Adrenal gland (tissue), 9 donors: ENCODE measurements at regions not wholly inside any gene's neighbourhood (a gene's known extent, or its start where the extent isn't known, plus 50 kb on each side); places are given as distances from the start of the nearest gene placed in this dataset.
"Not testable (repeated sequence)": the region's sequence is repeated elsewhere in the genome, so short reads cannot be mapped to it uniquely, and the experiment has no call there.

ENCODE experiments used
- DNase-seq, 7 donors: peaks; one replicate each; pipeline ENCODE4 v3.0.0-alpha.2; 2019 to 2020
- H3K27ac ChIP-seq, 5 donors: fragments of 200-600 bp; sonication (generic) in 4 of 5; 1 replicate in 3 of 5; 2 replicates in 2 of 5; pipeline versions ENCODE4 v1.5.1 to v1.8.0; 2016 to 2020; ENCODE audit warnings: mild to moderate bottlenecking in 1 of 5
- H3K27me3 ChIP-seq: fragments of 200-600 bp; 2 replicates; pipeline ENCODE4 v1.8.0; 2021
- H3K36me3 ChIP-seq, 2 donors: fragments of 200-600 bp; replicated peaks in 1 of 2; 1 replicate in 1 of 2; 2 replicates in 1 of 2; pipeline versions ENCODE4 v1.5.1 to v1.8.0; 2018 to 2022
- H3K4me1 ChIP-seq, 2 donors: fragments of 200-600 bp; replicated peaks in 1 of 2; 1 replicate in 1 of 2; 2 replicates in 1 of 2; pipeline versions ENCODE4 v1.5.1 to v1.8.0; 2018 to 2021
- H3K4me3 ChIP-seq, 4 donors: fragments of 200-600 bp; sonication (generic) in 3 of 4; one replicate each; pipeline ENCODE4 v1.5.1; 2016 to 2018
- H3K9me3 ChIP-seq, 3 donors: fragments of 200-600 bp; sonication (generic) in 1 of 3; replicated peaks in 1 of 3; 1 replicate in 2 of 3; 2 replicates in 1 of 3; pipeline versions ENCODE4 v1.5.1 to v1.8.0; 2016 to 2021
- POLR2A ChIP-seq, 2 donors: fragments of 450-650 bp; IDR thresholded peaks; one replicate each; pipeline ENCODE4 v1.6.1; 2017; ENCODE audit warnings: antibody characterized with exemption in 2 of 2, mild to moderate bottlenecking in 2 of 2, moderate library complexity in 1 of 2
- WGBS, 4 donors: extraction: QIAGEN DNeasy Blood & Tissue Kit in 2 of 4; methylation state at CpG; one replicate each; pipeline versions ENCODE4 v1.1.5 to v1.1.7; 2013 to 2017; 5-methylcytosine and 5-hydroxymethylcytosine counted together
- intact Hi-C, 2 donors: fragments of 100-400 bp; cut with DNase I; formaldehyde crosslinking; loops; one replicate each; pipeline versions ENCODE4 v1.14.1 to v1.15.0; 2022 to 2023
- TF ChIP-seq, protein P1 (sequence below), 6 experiments: fragments of 450-650 bp in 4 of 6; fragments of 200-600 bp in 2 of 6; sonication (generic) in 1 of 6; IDR thresholded peaks; 1 replicate in 5 of 6; 2 replicates in 1 of 6; pipeline versions ENCODE4 v1.5.1 to v1.8.0; 2016 to 2021; ENCODE audit warnings: antibody characterized with exemption in 6 of 6, mild to moderate bottlenecking in 2 of 6, moderate library complexity in 1 of 6
- donor health status: healthy with polysubstance abuse.
- donor health status: Bipolar disorder and iron deficiency.
- donor health status: DM: yes; HTN: yes; CAD: no.
- donor health status: DM: no; HTN: no; CAD: no.
- donor health status: DM: no; HTN: no; CAD: no.

DNA sequence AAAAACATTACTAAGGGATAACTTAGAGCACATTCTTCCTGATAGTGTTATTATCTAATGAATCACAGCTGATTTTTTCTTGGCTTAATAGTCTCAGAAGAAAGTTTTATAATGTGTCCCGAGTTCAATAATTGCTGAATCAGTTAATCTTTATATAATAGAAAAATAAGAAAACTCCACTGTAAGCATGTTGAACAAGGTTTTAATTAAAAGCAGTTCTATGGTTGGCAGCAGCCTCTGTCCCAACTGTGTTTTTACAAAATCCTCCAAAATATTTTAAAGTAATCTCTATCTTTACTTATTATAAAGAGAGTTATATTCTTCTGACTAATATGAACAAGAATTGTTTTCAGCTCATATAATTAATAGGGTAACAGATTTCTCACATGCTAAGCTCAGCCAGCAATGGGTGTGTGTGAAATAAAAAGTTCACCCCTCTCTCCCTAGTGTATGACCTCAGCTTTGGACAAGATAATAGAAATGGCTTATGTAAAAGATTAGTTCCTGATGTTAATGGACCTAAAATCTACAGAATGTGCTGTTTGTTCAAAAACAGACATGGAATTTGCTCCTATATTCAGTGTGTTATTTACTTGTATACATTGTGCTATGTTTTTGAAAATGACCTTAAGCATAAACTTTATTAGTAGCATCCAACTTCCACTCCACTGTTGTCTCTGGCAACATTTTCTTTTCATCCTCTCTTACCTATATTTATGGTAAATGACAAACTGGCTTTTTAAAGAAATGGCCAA, 67.1 kb upstream of the DCN start:
- 33 to 47% (median 38%) methylated on average over 1 of the region's 1 CpG for WGBS, 4 donors

DNA sequence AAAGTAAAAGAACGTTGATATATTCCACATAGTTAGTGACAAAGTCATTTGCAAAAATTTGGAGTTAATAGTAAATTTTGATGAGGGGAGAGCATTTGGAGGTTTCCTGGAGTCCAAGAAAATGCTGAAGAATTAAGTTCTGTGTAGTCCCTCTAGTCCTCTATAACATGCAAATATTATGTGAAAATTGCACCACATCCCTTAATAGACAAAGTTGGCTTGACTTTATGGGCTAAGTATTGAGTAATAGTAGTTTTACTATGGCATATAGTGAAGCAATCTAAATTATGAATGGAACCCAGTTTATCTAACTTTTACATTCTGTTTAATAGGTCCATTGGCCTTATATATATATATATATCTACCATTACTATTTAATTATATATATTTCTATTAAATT, 66.4 kb upstream of the DCN start:
- Histone ChIP-seq H3K4me1 (no peaks in the 10 kb centered on the region), H3K27me3 (no peaks in the 10 kb centered on the region), H3K9me3 (peaks cover 0 to 6% (median 0%) of the 10 kb centered on the region in 3 donors), H3K27ac (no peak overlapping the region), H3K36me3 (no peaks in the 10 kb centered on the region), H3K4me3 (no peak overlapping the region)
- no peak for DNase-seq
- TF ChIP-seq POLR2A (IDR thresholded peaks at IDR 0.05), result no peak
- TF ChIP-seq, protein P1, sequence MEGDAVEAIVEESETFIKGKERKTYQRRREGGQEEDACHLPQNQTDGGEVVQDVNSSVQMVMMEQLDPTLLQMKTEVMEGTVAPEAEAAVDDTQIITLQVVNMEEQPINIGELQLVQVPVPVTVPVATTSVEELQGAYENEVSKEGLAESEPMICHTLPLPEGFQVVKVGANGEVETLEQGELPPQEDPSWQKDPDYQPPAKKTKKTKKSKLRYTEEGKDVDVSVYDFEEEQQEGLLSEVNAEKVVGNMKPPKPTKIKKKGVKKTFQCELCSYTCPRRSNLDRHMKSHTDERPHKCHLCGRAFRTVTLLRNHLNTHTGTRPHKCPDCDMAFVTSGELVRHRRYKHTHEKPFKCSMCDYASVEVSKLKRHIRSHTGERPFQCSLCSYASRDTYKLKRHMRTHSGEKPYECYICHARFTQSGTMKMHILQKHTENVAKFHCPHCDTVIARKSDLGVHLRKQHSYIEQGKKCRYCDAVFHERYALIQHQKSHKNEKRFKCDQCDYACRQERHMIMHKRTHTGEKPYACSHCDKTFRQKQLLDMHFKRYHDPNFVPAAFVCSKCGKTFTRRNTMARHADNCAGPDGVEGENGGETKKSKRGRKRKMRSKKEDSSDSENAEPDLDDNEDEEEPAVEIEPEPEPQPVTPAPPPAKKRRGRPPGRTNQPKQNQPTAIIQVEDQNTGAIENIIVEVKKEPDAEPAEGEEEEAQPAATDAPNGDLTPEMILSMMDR (IDR thresholded peaks at IDR 0.05), result no peak
- intact Hi-C loops, result no loop called here
- WGBS, 4 donors, result 66 to 86% (median 71%) methylated on average over 1 of the region's 1 CpG

More for the DNA sequence above, 67.1 kb upstream of the DCN start:
- TF ChIP-seq, protein P1 (IDR thresholded peaks at IDR 0.05), result no peak
- no peak for TF ChIP-seq POLR2A (IDR thresholded peaks at IDR 0.05)
- no peak overlapping the region for H3K4me3 ChIP-seq
- no peaks in the 10 kb centered on the region for H3K27me3 ChIP-seq
- H3K4me1 ChIP-seq, result no peaks in the 10 kb centered on the region
- no peaks in the 10 kb centered on the region for H3K36me3 ChIP-seq
- peaks cover 0 to 6% (median 0%) of the 10 kb centered on the region in 3 donors for H3K9me3 ChIP-seq
- DNase-seq, result no peak
- intact Hi-C loops, result no loop called here
- H3K27ac ChIP-seq, result peak overlapping the region in 2 of 5 donors; percentile 9 to 44

DNA sequence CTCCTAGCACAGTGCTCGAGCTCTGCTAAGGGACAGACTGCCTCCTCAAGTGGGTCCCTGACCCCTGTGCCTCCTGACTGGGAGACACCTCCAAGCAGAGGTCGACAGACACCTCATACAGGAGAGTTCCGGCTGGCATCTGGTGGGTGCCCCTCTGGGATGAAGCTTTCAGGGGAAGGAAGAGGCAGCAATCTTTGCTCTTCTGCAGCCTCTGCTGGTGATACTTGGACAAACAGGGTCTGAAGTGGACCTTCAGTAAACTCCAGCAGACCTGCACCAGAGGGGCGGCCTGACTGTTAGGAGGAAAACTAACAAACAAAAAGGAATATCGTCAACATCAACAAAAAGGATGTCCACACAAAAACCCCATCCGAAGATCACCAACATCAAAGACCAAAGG, 60.6 kb upstream of the DCN start:
- peak in 1 of 7 donors; percentile 15 for DNase-seq
- intact Hi-C loops, H3K36me3 ChIP-seq, H3K4me1 ChIP-seq, H3K27ac ChIP-seq, H3K4me3 ChIP-seq, H3K27me3 ChIP-seq: not testable (repeated sequence)
- TF ChIP-seq, protein P1 (IDR thresholded peaks at IDR 0.05), result peak in 2 of 6 experiments; percentile 14 to 19
- H3K9me3 ChIP-seq, result peaks cover 0 to 11% (median 0%) of the 10 kb centered on the region in 3 donors
- 79 to 95% (median 81%) methylated on average over 3 to 6 of the region's 6 CpGs for WGBS, 4 donors

DNA sequence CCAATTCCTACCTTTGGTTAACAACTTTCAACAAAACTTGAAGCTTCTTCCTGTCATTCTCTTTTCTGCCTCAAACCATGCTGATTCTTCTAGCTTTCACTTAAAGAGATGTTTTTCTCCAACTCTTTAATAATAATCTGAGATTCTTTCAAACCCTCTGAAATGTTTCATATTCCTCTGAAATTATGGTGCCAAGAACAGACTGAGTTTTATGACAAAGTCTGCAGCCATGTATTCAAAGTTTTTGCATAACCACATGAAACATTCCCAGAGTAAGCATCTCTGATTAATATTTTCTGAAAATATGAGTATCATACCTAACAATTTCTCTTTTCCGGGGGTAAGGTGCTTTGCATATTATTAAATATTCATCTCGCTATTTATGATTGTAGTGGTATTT, 59.1 kb upstream of the DCN start:
- intact Hi-C loops, result no loop called here
- 88 to 92% (median 91%) methylated on average over 2 of the region's 2 CpGs for WGBS, 4 donors

More for the DNA sequence above, 59.1 kb upstream of the DCN start:
- Histone ChIP-seq H3K4me1 (peaks cover 0 to 6% of the 10 kb centered on the region in 2 donors), H3K4me3 (no peak overlapping the region), H3K27ac (no peak overlapping the region), H3K9me3 (peaks cover 0 to 8% (median 0%) of the 10 kb centered on the region in 3 donors), H3K27me3 (no peaks in the 10 kb centered on the region), H3K36me3 (no peaks in the 10 kb centered on the region)
- no peak for TF ChIP-seq POLR2A (IDR thresholded peaks at IDR 0.05)
- TF ChIP-seq, protein P1 (IDR thresholded peaks at IDR 0.05), result no peak
- DNase-seq, result no peak
